Natural killer cell (primary cell): ENCODE measurements at regions not wholly inside any gene's neighbourhood (a gene's known extent, or its start where the extent isn't known, plus 50 kb on each side); places are given as distances from the start of the nearest gene placed in this dataset.

Experiments
- ATAC-seq, 3 donors: fragments of 150-1000 bp in 2 of 3; fragments of 200-7000 bp in 1 of 3; cut with Tn5 transposase; 1 replicate in 1 of 3; 2 replicates in 2 of 3; pipeline ENCODE4 v1.10.0; 2021; ENCODE audit warnings: mild to moderate bottlenecking in 2 of 3, moderate library complexity in 2 of 3
- DNase-seq, 2 donors: peaks; one replicate each; pipeline versions ENCODE4 v3.0.0 to v3.0.0-alpha.2; 2013 to 2021; ENCODE audit warnings: mixed read lengths in 1 of 2
- H3K27ac ChIP-seq: one replicate; pipeline ENCODE4 v1.5.1; 2013; ENCODE audit warnings: mild to moderate bottlenecking, low read length
- H3K27me3 ChIP-seq: one replicate; pipeline ENCODE4 v1.6.1; 2013; ENCODE audit warnings: low read length; ENCODE audit not compliant: control insufficient read depth, insufficient read depth
- H3K36me3 ChIP-seq: one replicate; pipeline ENCODE4 v1.6.1; 2013; ENCODE audit warnings: low read length; ENCODE audit not compliant: control insufficient read depth, insufficient read depth
- H3K4me1 ChIP-seq: one replicate; pipeline ENCODE4 v1.6.1; 2013; ENCODE audit warnings: low read length; ENCODE audit not compliant: control insufficient read depth, insufficient read depth
- H3K4me3 ChIP-seq: one replicate; pipeline ENCODE4 v1.5.1; 2013; ENCODE audit warnings: low read length
- H3K9me3 ChIP-seq: one replicate; pipeline ENCODE4 v1.6.1; 2013; ENCODE audit warnings: low read length; ENCODE audit not compliant: control insufficient read depth, insufficient read depth
- H3K27ac Mint-ChIP-seq, 2 donors: one replicate each; pipeline ENCODE4 v1.8.0; 2022; ENCODE audit warnings: mild to moderate bottlenecking in 2 of 2, mixed read lengths in 2 of 2, moderate library complexity in 1 of 2
- H3K27me3 Mint-ChIP-seq, 2 donors: one replicate each; pipeline ENCODE4 v1.8.0; 2022; ENCODE audit warnings: low read depth in 2 of 2, mixed read lengths in 2 of 2
- H3K36me3 Mint-ChIP-seq: one replicate; pipeline ENCODE4 v1.8.0; 2022; ENCODE audit warnings: mixed read lengths
- H3K4me1 Mint-ChIP-seq, 2 donors: one replicate each; pipeline ENCODE4 v1.8.0; 2022; ENCODE audit warnings: mixed read lengths in 2 of 2
- H3K4me3 Mint-ChIP-seq: one replicate; pipeline ENCODE4 v1.8.0; 2022; ENCODE audit warnings: mild to moderate bottlenecking, moderate library complexity, mixed read lengths
- H3K9me3 Mint-ChIP-seq, 2 donors: one replicate each; pipeline ENCODE4 v1.8.0; 2022; ENCODE audit warnings: mixed read lengths in 2 of 2
- whole genome bisulfite sequencing: methylation state at CpG from one replicate; pipeline ENCODE4 v1.1.7; 2013; ENCODE audit warnings: missing lambda C conversion rate; ENCODE audit not compliant: insufficient coverage; 5-methylcytosine and 5-hydroxymethylcytosine counted together
- intact Hi-C: fragments of 100-400 bp; cut with micrococcal nuclease; formaldehyde crosslinking; loops from one replicate; pipeline ENCODE4 v1.14.2; 2022
- TF ChIP-seq, protein P1 (sequence below): fragments of 200-600 bp; IDR thresholded peaks from one replicate; pipeline ENCODE4 v1.8.0; 2022; ENCODE audit warnings: antibody characterized with exemption

GRCh38 chr1:17887661-17888371 lies 132.7 kb downstream of the ACTL8 start:
- TF ChIP-seq, protein P1, sequence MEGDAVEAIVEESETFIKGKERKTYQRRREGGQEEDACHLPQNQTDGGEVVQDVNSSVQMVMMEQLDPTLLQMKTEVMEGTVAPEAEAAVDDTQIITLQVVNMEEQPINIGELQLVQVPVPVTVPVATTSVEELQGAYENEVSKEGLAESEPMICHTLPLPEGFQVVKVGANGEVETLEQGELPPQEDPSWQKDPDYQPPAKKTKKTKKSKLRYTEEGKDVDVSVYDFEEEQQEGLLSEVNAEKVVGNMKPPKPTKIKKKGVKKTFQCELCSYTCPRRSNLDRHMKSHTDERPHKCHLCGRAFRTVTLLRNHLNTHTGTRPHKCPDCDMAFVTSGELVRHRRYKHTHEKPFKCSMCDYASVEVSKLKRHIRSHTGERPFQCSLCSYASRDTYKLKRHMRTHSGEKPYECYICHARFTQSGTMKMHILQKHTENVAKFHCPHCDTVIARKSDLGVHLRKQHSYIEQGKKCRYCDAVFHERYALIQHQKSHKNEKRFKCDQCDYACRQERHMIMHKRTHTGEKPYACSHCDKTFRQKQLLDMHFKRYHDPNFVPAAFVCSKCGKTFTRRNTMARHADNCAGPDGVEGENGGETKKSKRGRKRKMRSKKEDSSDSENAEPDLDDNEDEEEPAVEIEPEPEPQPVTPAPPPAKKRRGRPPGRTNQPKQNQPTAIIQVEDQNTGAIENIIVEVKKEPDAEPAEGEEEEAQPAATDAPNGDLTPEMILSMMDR = no peak
- peaks cover 7 to 17% of the 10 kb centered on the region in 2 donors for H3K27me3 Mint-ChIP-seq
- ATAC-seq (no peak), DNase-seq (no peak)
- no peaks in the 10 kb centered on the region for H3K9me3 Mint-ChIP-seq
- no peaks in the 10 kb centered on the region for H3K9me3 ChIP-seq
- H3K4me3 Mint-ChIP-seq = no peak overlapping the region
- no peaks in the 10 kb centered on the region for H3K27me3 ChIP-seq
- no peaks in the 10 kb centered on the region for H3K4me1 Mint-ChIP-seq
- no peaks in the 10 kb centered on the region for H3K4me1 ChIP-seq
- WGBS = 62% methylated on average over 17 of the region's 17 CpGs
- no peaks in the 10 kb centered on the region for H3K36me3 ChIP-seq
- no peak overlapping the region for H3K4me3 ChIP-seq
- no peaks in the 10 kb centered on the region for H3K36me3 Mint-ChIP-seq
- no peak overlapping the region for H3K27ac Mint-ChIP-seq
- no peak overlapping the region for H3K27ac ChIP-seq
- intact Hi-C loops = no loop called here

- no peaks in the 10 kb centered on the region for H3K36me3 ChIP-seq
- no peaks in the 10 kb centered on the region for H3K4me1 ChIP-seq
- H3K4me3 ChIP-seq = no peak overlapping the region
- no peaks in the 10 kb centered on the region for H3K27me3 ChIP-seq
- Mint-ChIP-seq H3K36me3 (no peaks in the 10 kb centered on the region), H3K4me1 (no peaks in the 10 kb centered on the region), H3K27ac (no peak overlapping the region), H3K9me3 (no peaks in the 10 kb centered on the region), H3K27me3 (peaks cover 7 to 17% of the 10 kb centered on the region in 2 donors), H3K4me3 (no peak overlapping the region)
- DNase-seq (no peak), ATAC-seq (no peak)
- intact Hi-C loops = no loop called here
- no peak overlapping the region for H3K27ac ChIP-seq
- 63% methylated on average over 23 of the region's 23 CpGs for WGBS
- H3K9me3 ChIP-seq = no peaks in the 10 kb centered on the region
- TF ChIP-seq, protein P1 = no peak
Measured at GRCh38 chr1:17890056-17890814, 135.1 kb downstream of the ACTL8 start.

DNA sequence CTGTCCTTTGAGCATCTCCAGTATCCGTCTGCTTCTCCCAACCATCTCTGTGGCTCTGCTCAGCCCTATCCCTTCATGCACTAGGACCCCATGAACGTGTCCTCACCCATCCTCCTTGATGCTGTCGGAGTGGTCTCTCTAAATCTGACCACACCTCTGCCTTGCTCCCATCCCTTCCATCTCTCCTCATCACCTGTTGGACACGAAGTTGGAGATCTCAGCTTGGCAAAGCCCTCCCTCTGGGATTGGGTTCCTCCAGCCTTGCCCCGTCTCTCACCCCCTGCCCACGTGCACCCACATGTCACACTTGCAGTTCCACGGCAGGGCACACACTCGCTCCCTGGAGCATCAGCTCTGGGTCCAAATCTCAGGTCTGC lies 135.7 kb downstream of the ACTL8 start:
- Histone ChIP-seq H3K4me3 (no peak overlapping the region), H3K9me3 (no peaks in the 10 kb centered on the region), H3K4me1 (no peaks in the 10 kb centered on the region), H3K27me3 (no peaks in the 10 kb centered on the region), H3K27ac (no peak overlapping the region), H3K36me3 (no peaks in the 10 kb centered on the region)
- Mint-ChIP-seq H3K27me3 (peaks cover 7 to 14% of the 10 kb centered on the region in 2 donors), H3K9me3 (no peaks in the 10 kb centered on the region), H3K36me3 (no peaks in the 10 kb centered on the region), H3K4me1 (no peaks in the 10 kb centered on the region), H3K4me3 (no peak overlapping the region), H3K27ac (no peak overlapping the region)
- DNase-seq (no peak), ATAC-seq (no peak)
- 74% methylated on average over 8 of the region's 8 CpGs for WGBS
- TF ChIP-seq, protein P1 = no peak
- intact Hi-C loops = no loop called here
